ENCODE measurements at regions not wholly inside any gene's neighbourhood (a gene's known extent, or its start where the extent isn't known, plus 50 kb on each side); places are given as distances from the start of the nearest gene placed in this dataset.

DNA sequence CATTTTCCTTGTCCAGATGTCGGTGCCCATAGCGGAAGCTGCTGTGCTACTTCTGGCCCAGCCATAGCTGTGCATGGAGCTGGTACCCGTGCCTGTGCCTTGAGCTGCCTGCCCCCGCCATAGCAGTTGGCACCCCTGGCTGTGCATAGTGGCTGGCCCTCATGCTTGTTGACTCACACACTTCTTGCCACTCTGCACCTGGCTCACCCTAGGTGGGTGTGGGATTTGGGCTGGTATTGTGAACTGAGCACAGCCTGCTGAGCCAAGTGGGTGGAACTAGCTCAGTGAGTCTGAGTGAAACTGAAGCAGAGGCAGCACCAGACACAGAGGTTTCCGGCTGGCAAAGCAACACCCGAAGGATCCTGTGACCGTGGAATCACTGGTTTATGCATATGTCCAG, 689.5 kb upstream of the EYS start (continued):
- TF ChIP-seq SP4 (IDR thresholded peaks at IDR 0.05; ENCODE audit: low read length): no peak
- TF ChIP-seq CBX8 (IDR thresholded peaks at IDR 0.05; ENCODE audit: borderline replicate concordance, low read depth, low read length): no peak

Data from H1 (cell line).